Right ventricle myocardium superior (tissue), 1 donor: ENCODE measurements at regions not wholly inside any gene's neighbourhood (a gene's known extent, or its start where the extent isn't known, plus 50 kb on each side); places are given as distances from the start of the nearest gene placed in this dataset.
A peak's percentile ranks its signal among the peaks of the same experiment; 100 is the strongest.

Experiments
- ATAC-seq: fragments of 200-7000 bp; cut with Tn5 transposase; one replicate; pipeline ENCODE4 v1.9.1; 2020; ENCODE audit warnings: mild to moderate bottlenecking; ENCODE audit not compliant: poor library complexity
- DNase-seq: peaks from one replicate; pipeline ENCODE4 v3.0.0-alpha.2; 2020
- intact Hi-C: fragments of 100-400 bp; cut with DNase I; formaldehyde crosslinking; loops from one replicate; pipeline ENCODE4 v1.11.2; 2022
- donor health status: DM: no; HTN: yes; CAD: no; lungs with severe emphysema.

DNA sequence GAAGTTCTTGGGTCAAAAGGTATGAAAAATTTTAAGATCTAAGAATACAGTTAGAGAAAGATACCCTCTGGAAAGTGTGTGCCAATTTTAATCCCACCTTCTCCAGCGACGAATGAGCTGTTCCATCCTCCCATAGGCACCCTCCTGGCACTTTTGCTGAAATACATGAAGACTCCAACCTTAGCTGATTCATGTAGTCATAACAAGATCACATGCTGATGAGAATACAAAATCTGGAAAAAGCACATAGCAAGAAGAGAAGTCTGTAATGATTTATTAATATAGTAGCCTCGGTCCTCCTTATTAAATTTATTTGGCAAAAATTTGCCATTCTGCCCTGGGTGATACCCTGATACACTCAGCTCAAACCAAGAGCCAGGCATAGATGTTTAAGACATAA is 88.9 kb downstream of the CCR1 start:
- DNase-seq (no peak), ATAC-seq (no peak)
- intact Hi-C loops = no loop called here

DNA sequence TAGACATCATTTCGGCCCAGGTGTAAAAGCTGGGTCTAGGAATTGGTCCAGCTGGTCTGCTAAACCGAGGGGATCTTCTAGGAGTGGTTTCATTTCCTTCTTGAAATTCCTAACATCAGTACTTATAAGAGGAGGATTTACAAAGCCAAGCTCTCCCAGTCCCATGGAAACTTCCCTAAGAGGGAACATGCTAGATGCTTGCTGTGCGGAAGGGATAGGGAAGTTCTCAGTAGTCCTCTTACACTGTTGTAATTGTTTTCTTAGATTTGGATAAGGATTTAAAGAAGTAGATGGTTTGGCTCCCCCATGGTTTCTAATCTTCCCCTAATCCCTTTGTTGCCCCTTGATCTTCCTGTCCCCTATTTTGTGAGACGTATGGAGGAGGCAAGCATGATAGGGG is 89.7 kb upstream of the XCR1 start:
- intact Hi-C loops = no loop called here
- no peak for ATAC-seq
- DNase-seq = no peak

DNA sequence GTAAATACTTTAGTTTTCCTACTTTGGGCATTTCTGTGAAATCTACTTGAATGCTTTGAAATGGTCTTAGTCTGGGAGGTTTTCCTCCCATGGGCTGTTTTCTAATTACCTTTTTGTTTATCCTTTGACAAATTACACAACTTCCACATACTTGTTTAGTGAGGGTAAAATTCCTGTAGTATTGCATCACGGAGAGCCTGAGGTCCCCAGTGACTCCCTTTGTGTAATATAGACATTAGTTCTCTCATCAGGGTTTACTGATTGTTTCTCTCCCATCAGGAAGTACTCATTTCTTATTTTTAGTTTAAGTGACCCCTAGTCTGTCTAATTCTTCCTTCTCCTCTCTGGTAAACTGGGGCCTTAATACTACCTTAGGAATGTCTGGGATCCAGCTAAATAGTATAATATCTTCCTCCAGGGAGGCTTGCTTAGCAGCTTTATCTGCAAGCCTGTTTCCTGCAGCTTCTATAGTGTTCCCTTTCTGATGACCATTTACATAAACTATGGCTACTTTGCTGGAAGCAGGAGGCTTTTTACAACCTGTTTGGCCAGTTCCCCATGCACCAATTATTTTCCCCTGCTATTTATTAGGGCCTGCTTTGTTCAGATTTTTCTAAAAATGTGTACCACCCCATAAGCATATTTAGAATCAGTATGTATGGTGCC is 87.2 kb upstream of the XCR1 start:
- intact Hi-C loops = no loop called here
- ATAC-seq (peak; percentile 71), DNase-seq (no peak)

GRCh38 chr3:46113608-46114007 is 86.3 kb upstream of the XCR1 start:
- DNase-seq (no peak), ATAC-seq (no peak)
- intact Hi-C loops = no loop called here

GRCh38 chr3:46112984-46113383 is 85.7 kb upstream of the XCR1 start:
- no peak for DNase-seq
- ATAC-seq = no peak
- intact Hi-C loops = no loop called here

DNA sequence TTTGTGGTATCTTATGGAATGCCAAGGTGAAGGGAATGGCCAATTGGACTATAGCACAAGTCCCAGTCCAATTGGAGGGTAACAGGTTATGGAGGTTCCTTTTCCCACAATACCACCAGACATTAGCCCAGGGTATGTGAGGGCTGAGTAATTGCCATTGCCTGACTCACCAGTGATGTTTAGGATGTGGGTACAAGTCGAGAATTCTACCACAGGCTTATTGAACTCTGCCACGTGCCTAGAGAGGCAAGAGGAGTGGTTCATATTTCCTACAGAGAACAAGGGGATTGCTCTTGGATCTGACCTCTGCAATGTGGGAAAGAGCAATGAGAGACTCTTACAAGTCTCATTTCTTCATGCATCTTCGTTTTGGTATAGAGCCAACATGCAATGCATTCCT is 85.0 kb upstream of the XCR1 start:
- intact Hi-C loops = no loop called here
- ATAC-seq (no peak), DNase-seq (no peak)

GRCh38 chr3:46110701-46111493 is 83.6 kb upstream of the XCR1 start:
- ATAC-seq = peak; percentile 67
- intact Hi-C loops = no loop called here
- no peak for DNase-seq

- intact Hi-C loops = no loop called here
- no peak for ATAC-seq
- no peak for DNase-seq
Measured at GRCh38 chr3:46107682-46108081, 80.4 kb upstream of the XCR1 start.

- DNase-seq (no peak), ATAC-seq (no peak)
- intact Hi-C loops = no loop called here
Measured at GRCh38 chr3:46105306-46105919, 78.1 kb upstream of the XCR1 start.

DNA sequence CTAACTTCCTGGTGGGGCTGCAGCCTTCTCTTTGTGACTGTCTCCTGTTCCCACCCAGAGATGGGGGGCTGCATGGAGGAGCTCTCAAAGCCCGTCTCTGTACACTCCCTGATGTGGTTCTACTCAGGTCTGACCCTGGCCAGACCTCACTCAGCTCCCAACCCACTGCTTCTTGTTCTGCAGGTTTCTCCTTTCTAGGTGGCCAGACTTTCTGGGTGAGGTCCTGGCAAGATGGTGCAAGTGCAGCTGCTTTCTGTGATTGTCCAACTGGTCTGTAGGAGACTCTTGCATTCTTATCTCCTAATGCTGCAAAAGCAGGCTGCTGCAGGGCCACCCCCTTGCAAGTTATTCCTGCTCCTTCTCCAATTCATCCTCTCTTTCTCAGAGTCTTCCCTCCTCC is 77.4 kb upstream of the XCR1 start:
- no peak for DNase-seq
- ATAC-seq = no peak
- intact Hi-C loops = no loop called here

- no peak for ATAC-seq
Measured at GRCh38 chr3:46102780-46103130, 75.5 kb upstream of the XCR1 start.

GRCh38 chr3:46102059-46102779 is 74.9 kb upstream of the XCR1 start:
- DNase-seq (no peak), ATAC-seq (no peak)
- intact Hi-C loops = no loop called here

More at GRCh38 chr3:46102780-46103130, 75.5 kb upstream of the XCR1 start:
- no peak for DNase-seq
- intact Hi-C loops = no loop called here

DNA sequence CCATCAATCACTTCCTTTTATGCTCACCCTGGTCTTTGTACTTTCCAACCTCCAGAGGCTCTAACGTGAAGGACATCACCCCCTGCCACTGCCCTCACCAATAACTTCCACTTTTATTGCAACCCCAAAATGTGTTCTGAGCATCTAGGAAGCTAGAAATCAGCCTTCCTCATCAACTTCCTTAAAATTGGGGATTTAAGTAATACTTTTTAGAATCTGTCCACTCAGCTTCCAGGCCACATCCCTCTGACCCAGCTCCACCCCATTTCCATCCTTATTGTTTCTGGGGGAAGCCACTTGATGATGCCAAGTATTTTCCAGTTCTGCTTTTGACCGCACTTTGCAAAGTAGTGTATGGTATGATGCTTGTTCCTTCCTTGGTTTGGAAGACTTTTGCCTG is 73.5 kb upstream of the XCR1 start:
- peak; percentile 36 for ATAC-seq
- intact Hi-C loops = no loop called here
- no peak for DNase-seq

- peak; percentile 65 for DNase-seq
- peak; percentile 79 for ATAC-seq
- intact Hi-C loops = loop anchor here (10.0 kb wide), 1 partner anchor 276 kb away; the partner anchor contains the start of gene CCR5
Measured at GRCh38 chr3:46098319-46098761, 71.1 kb upstream of the XCR1 start.

DNA sequence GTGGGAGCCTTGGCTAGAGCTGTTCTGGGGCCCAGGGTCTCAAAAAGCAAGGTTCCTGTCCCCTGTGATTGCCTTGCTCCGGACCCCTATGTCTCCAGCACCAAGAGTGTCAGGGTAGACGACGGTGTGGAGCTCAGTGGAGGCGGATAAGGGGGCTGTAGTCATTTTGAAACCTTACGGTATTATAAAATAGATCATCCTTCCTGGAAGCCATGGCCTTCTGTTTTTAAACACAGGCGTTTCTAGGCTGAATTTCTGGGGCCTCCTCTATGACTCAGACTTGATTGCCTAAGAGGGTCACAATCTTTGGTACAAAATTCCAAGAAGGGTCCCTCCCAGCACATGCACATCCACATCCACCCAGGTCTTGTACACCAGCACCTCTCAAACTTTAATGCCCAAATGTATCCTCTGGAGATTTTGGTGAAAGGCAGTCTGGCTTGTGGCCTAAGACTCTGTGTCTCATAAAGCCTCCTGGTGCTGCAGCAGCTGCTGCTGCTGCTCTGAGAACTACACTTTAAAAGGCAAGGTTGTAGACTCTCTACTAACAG is 70.5 kb upstream of the XCR1 start:
- ATAC-seq (peak; percentile 81), DNase-seq (peak; percentile 43)
- intact Hi-C loops = loop anchor here (10.0 kb wide), 1 partner anchor 277 kb away; the partner anchor contains the start of gene CCR5

GRCh38 chr3:46096781-46097180 is 69.5 kb upstream of the XCR1 start:
- no peak for DNase-seq
- intact Hi-C loops = loop anchor here (10.0 kb wide), 1 partner anchor 278 kb away; the partner anchor contains the start of gene CCR5
- no peak for ATAC-seq

DNA sequence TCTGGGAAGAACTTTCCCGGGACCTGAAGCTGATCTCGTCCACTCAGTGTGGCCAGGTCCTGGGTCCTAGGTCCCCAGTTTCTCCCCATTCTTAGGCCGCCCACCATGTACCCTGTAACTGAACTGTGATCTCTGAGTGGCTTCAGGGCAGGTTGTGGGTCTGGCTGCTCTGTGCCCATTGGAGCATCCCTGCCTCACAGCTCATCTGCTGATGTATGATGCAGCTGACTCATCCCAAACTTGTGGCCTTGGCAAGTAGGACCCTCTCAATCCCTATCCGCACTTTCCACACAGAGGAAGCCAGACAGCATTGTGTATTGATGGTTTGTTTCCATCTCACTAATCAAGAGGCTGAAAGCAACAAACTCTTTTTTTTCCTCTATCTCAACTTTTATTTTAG is 69.1 kb upstream of the XCR1 start:
- no peak for DNase-seq
- no peak for ATAC-seq
- intact Hi-C loops = loop anchor here (10.0 kb wide), 1 partner anchor 278 kb away; the partner anchor contains the start of gene CCR5

GRCh38 chr3:46095307-46095706 is 68.0 kb upstream of the XCR1 start:
- intact Hi-C loops = loop anchor here (10.0 kb wide), 1 partner anchor 279 kb away; the partner anchor contains the start of gene CCR5
- DNase-seq = no peak
- ATAC-seq = no peak

GRCh38 chr3:46094506-46094905 is 67.2 kb upstream of the XCR1 start:
- no peak for ATAC-seq
- DNase-seq = no peak
- intact Hi-C loops = loop anchor here (10.0 kb wide), 1 partner anchor 280 kb away; the partner anchor contains the start of gene CCR5
